Motor neuron (in vitro differentiated cells): ENCODE measurements at regions not wholly inside any gene's neighbourhood (a gene's known extent, or its start where the extent isn't known, plus 50 kb on each side); places are given as distances from the start of the nearest gene placed in this dataset.

Source experiments
- ATAC-seq, 8 experiments: fragments of 200-7000 bp; cut with Tn5 transposase; replicated peaks in 6 of 8; 2 replicates each; pipeline ENCODE4 v1.8.0; 2021; ENCODE audit warnings: mild to moderate bottlenecking in 8 of 8, moderate library complexity in 8 of 8
- H3K27ac ChIP-seq, 2 donors: fragments of 250-450 bp; sonication (Bioruptor Pico); 2 replicates each; pipeline ENCODE4 v1.9.0; 2021; ENCODE audit warnings: antibody characterized with exemption in 2 of 2, mild to moderate bottlenecking in 2 of 2, moderate library complexity in 1 of 2
- H3K4me1 ChIP-seq, 2 donors: fragments of 250-450 bp; sonication (Bioruptor Pico); replicated peaks in 1 of 2; 2 replicates each; pipeline ENCODE4 v1.6.1; 2021; ENCODE audit warnings: antibody characterized with exemption in 2 of 2, mild to moderate bottlenecking in 2 of 2, moderate library complexity in 1 of 2
- H3K4me3 ChIP-seq, 5 donors: fragments of 250-450 bp; sonication (Bioruptor Pico); 2 replicates each; pipeline ENCODE4 v1.9.0; 2021; ENCODE audit warnings: antibody characterized with exemption in 5 of 5, mild to moderate bottlenecking in 5 of 5, moderate library complexity in 4 of 5
- WGBS, 10 experiments: fragments of 450-650 bp; shearing (Covaris generic); methylation state at CpG; one replicate each; pipeline ENCODE4 v1.0.0; 2022; 5-methylcytosine and 5-hydroxymethylcytosine counted together
- in situ Hi-C, 9 experiments: fragments of 400-800 bp; cut with MboI; loops; one replicate each; pipeline ENCODE4 v1.15.0; 2021; ENCODE audit warnings: low sequenced_read_pairs in 9 of 9, low pct_unique_long_range_greater_than_20kb in 2 of 9; ENCODE audit not compliant: unreplicated experiment in 9 of 9

DNA sequence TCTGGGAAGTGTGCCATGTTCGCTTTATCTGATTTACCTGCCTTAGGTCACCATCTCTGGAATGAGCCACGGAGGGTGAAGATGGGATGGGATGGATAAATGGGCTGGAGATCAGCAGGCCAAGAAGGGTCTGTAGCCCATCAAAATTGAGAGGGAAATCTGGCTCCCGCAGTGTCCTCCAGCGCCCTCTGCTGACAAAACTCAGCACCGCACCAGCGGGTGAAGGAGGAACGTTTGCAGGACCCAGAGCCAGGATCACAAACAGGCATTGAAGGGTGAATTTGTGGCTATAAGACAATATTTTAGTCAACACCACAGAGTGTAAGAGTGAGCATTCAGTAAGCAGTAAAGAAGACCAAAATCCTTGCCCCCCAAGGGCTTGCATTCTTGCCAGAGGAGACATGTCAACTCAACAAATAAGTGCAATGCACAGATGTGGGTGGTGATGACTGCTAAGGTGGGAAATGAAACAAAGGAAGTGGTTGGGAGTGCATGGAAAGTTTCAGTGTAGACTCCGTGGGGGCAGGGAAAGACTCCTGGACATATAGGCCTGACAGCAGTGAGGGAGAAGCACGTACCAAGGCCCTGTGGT, 124.4 kb downstream of the TENT4A start:
- WGBS, 10 experiments: 6 to 100% (median 68%) methylated on average over 1 to 7 of the region's 9 CpGs; no CpG with 5 or more reads in 2 of the 10 experiments
- Histone ChIP-seq H3K4me3 (no peak overlapping the region), H3K27ac (no peak overlapping the region), H3K4me1 (peaks cover 4 to 26% of the 10 kb centered on the region in 2 donors)
- ATAC-seq: peak in 3 of 8 experiments; percentile 24 to 68 (median 49)
- in situ Hi-C loops: no loop called here

DNA sequence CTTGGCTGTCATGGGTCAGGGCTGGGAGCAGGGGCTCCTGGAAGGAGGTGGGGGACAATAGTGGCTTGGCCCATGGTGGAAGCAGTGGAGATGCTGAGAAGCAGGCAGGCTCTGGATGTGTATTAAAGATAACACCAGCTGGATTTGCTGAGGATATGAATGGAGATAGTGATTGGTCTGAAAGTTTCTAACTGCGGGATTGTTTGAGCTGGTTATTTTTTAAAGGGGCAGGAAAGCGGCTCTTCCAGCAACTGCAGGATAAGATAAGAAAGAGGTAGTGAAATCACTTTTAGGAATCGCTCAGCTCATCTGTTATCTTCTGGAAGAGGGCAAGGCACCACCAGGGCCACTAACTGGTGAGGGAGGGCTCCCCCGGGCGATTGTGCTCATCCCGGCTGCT, 125.5 kb downstream of the TENT4A start:
- 20 to 100% (median 85%) methylated on average over 1 to 6 of the region's 6 CpGs; no CpG with 5 or more reads in 3 of the 10 experiments for WGBS, 10 experiments
- in situ Hi-C loops: no loop called here
- no peak overlapping the region for H3K27ac ChIP-seq
- peaks cover 4 to 26% of the 10 kb centered on the region in 2 donors for H3K4me1 ChIP-seq
- H3K4me3 ChIP-seq: no peak overlapping the region
- ATAC-seq: peak in 1 of 8 experiments; percentile 14

DNA sequence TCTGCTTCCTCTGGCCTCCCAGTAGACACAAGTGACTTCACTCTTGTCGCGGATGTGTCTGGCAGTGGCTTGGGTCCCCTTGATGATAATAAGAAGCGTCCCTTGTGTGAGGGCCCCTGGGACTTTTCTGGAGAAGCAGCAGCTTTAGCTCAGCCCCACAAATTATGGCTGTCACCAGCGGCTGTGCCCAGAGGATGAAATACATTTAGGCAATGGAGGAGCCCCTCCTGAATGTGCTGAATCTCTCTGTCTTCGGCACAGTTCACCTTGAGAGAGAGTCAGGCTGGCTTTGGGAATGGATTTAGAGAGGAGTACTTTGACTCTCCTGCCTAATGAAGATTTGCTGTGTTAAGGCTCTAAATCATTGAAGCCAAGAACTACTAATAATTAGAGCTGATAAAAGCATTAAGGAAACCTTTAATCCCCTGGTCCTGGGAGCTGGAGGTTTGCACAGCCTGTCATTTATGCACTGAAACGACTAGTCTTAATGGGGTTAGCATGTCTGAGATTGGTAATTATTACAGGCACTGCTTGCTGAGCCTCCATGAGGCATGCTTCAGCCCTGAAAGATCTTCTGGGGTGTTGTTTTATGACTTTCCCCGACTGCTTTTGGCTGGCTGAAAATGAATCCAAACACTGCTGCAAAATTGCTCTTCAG, 127.0 kb downstream of the TENT4A start:
- in situ Hi-C loops: no loop called here
- Histone ChIP-seq H3K27ac (peak overlapping the region in 1 of 2 donors; percentile 16), H3K4me1 (peaks cover 4 to 26% of the 10 kb centered on the region in 2 donors), H3K4me3 (no peak overlapping the region)
- peak in 5 of 8 experiments; percentile 80 to 89 (median 82) for ATAC-seq
- WGBS, 10 experiments: 0 to 90% (median 47%) methylated on average over 2 to 7 of the region's 7 CpGs

DNA sequence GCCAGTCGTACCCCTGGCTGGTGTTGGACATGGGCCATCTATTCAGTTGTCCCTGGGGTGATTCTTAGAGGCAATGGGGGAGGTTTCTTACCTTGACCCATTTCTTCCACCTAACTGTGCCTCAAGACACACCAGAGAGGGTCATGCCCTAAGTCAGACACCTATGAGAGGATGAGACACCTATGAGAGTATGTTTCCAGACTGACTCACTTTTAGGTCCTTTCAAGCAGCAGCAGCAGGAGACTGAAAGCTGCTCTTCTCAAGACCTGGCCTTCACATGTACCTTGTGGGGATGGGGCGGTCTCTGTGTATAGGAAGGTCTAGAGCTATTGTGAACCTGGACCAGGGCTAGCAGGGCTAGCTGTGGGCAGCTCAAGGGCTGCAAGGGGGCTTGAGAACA, 130.1 kb downstream of the TENT4A start:
- Histone ChIP-seq H3K4me1 (peaks cover 13 to 31% of the 10 kb centered on the region in 2 donors), H3K27ac (no peak overlapping the region), H3K4me3 (no peak overlapping the region)
- no peak for ATAC-seq
- WGBS, 10 experiments: 0 to 100% (median 17%) methylated on average over 1 to 2 of the region's 2 CpGs; no CpG with 5 or more reads in 5 of the 10 experiments
- in situ Hi-C loops: no loop called here

DNA sequence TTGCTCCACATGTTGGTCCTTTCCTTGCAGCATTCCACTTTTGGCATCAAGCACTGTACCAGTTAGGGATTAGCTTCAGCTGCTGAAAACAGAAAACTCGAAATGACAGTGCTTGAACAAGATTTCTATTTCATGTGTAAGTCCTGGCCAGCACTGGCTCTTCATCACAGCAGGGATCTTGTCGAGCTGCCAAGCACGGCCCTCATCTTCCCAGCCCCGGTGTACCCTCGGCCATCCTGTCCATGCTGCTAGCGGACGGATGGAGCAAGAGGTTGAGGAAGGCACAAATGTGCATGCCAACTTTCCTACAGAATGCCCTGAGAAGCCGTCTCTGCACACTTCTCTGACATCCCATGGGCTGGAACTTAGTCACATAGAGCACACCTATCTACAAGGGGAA, 130.6 kb downstream of the TENT4A start:
- ATAC-seq: no peak
- no peak overlapping the region for H3K4me3 ChIP-seq
- in situ Hi-C loops: no loop called here
- peaks cover 17 to 34% of the 10 kb centered on the region in 2 donors for H3K4me1 ChIP-seq
- H3K27ac ChIP-seq: no peak overlapping the region
- 34 to 93% (median 74%) methylated on average over 1 to 8 of the region's 8 CpGs; no CpG with 5 or more reads in 4 of the 10 experiments for WGBS, 10 experiments

DNA sequence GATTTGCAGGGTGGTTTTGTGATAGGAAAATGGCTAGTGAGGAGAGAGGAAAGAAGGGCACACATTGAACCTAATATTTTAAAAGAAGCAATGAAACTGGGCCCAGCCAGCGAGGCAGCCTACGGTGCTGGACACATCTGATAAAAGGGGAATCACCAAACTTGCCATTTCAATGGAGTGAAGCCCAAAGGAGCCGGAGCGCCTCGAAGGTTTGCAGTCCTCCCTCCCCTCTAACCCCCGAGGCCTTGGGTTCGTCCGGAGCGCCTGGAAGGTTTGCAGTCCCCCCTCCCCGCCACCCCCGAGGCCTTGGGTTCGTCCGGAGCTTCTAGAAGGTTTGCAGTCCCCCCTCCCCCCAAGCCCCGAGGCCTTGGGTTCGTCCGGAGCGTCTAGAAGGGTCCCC, 132.6 kb downstream of the TENT4A start:
- H3K27ac ChIP-seq: no peak overlapping the region
- WGBS, 10 experiments: 20 to 100% (median 85%) methylated on average over 1 to 5 of the region's 17 CpGs; no CpG with 5 or more reads in 4 of the 10 experiments
- in situ Hi-C loops: no loop called here
- no peak for ATAC-seq
- no peak overlapping the region for H3K4me3 ChIP-seq
- peaks cover 26 to 31% of the 10 kb centered on the region in 2 donors for H3K4me1 ChIP-seq

DNA sequence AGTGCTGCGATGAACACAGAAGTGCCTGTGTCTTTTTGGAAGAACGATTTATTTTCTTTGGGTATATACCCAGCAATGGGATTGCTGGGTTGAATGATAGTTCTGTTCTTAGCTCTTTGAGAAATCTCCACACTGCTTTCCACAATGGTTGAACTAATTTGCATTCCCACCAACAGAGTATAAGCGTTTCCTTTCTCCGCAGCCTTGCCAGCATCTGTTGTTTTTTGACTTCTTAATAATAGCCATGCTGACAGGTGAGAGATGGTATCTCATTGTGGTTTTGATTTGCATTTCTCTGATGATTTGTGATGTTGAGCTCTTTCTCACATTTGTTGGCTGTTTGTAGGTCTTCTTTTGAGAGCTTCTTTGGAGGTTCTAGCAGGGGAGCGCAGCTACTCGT, 134.6 kb downstream of the TENT4A start:
- Histone ChIP-seq H3K4me3 (no peak overlapping the region), H3K27ac (peak overlapping the region in 1 of 2 donors; percentile 47), H3K4me1 (peaks cover 26 to 30% of the 10 kb centered on the region in 2 donors)
- in situ Hi-C loops: no loop called here
- no peak for ATAC-seq
- WGBS, 10 experiments: 41 to 100% (median 59%) methylated on average over 1 to 5 of the region's 6 CpGs; no CpG with 5 or more reads in 3 of the 10 experiments

DNA sequence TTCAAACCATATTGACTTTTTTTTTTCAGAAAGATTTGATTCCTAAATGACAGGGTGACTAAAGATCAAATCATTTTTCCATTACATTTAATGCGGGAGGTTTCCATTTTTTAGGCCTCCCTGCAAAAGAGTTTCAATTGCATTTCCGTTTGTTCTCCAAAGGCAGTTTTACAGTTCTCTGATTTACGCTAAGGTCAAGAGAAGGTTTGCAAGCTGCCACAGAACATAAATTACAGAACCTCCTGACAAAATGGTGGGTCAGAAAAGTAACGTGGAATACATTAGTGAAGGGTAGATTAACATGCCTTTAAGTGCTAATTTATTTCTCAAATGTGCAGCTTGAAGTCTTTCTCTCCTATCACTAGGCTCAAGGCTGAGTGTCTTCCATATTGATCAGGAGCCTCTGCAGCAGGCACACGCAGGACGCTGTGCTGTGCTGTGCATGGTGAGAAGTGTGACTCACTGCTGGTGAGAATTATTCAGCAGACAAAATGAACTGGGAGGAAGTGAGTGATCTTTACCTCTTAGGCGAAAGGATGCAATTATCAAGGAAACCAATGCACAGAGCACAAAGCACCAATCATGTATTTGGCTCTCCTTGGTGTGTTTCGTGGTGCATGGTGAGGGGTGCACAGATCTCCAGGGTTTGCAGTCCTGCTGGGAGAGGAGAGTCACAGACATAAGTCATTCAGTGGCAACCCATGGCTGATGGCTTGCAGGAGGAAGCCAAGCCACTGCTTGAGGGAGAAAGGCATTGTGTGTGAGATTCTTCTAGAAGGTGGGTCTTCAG, 136.3 kb downstream of the TENT4A start:
- in situ Hi-C loops: no loop called here
- no peak overlapping the region for H3K4me3 ChIP-seq
- ATAC-seq: peak in 7 of 8 experiments; percentile 92 to 99 (median 98)
- WGBS, 10 experiments: 25 to 63% (median 36%) methylated on average over 2 to 8 of the region's 8 CpGs
- H3K27ac ChIP-seq: peak overlapping the region; percentile 80 to 81
- peaks cover 26 to 30% of the 10 kb centered on the region in 2 donors for H3K4me1 ChIP-seq

DNA sequence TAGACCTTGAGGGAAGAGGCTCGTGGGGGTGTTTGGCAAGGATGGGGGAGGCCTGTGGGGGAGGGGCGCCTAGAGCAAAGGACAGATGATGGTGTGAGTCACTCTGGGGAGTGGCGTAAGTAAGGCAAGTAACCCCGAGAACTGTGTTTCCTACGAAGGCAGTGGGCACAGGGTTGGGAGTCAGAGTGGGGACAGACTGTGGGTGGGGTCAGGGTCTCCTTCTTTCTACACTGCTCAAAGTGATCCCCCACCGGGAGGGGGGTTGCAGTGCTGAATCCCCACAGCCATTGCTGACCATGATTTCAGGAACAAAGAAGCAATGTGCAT, 136.8 kb downstream of the TENT4A start:
- WGBS, 10 experiments: 60 to 100% (median 100%) methylated on average over 1 of the region's 6 CpGs; no CpG with 5 or more reads in 7 of the 10 experiments
- Histone ChIP-seq H3K4me1 (peaks cover 26 to 30% of the 10 kb centered on the region in 2 donors), H3K27ac (peak overlapping the region; percentile 80 to 81), H3K4me3 (no peak overlapping the region)
- peak in 6 of 8 experiments; percentile 28 to 70 (median 40) for ATAC-seq
- in situ Hi-C loops: no loop called here

DNA sequence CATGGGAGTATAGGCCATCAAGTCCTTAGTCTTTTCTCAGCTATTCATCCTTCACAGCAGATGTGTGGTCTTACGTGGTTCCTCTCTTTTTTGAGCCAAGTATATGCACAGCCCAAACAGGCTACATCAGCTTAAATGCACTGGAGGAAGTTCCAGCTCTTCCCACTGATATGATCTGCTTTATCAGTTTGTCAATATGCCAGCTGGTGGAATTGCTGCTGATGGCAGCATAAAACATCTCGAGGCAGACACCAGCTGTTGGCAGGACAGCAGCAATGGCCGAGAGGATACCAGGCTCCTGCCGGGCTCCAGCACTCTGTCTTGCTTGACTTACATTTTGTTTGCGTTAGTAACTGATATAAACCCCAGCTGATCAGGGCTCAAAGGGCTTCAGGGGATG, 143.4 kb downstream of the TENT4A start:
- H3K4me3 ChIP-seq: no peak overlapping the region
- H3K27ac ChIP-seq: no peak overlapping the region
- ATAC-seq: no peak
- 10 to 100% (median 66%) methylated on average over 1 to 5 of the region's 5 CpGs; no CpG with 5 or more reads in 4 of the 10 experiments for WGBS, 10 experiments
- in situ Hi-C loops: no loop called here
- peaks cover 4 to 14% of the 10 kb centered on the region in 2 donors for H3K4me1 ChIP-seq

DNA sequence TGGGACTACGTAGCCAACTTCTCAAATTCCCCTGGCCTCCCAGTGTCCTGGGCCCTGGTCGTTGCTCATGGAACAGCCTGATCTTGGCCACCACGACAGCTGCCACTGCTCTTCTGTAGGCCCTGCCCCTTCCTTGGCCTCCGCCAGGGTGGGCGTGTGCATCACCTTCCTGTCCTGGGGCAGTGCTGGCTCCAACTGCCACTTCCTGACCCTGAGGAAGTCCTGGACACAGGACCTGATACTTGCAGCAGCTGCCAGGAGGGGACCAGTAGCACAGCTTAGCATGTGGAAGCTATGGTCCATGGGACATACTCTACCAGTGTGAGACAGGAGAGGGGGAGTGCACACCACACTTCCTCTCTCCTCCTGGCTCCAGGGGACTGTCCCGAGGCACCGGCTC, 145.2 kb downstream of the TENT4A start:
- H3K27ac ChIP-seq: no peak overlapping the region
- in situ Hi-C loops: no loop called here
- no peak for ATAC-seq
- no peak overlapping the region for H3K4me3 ChIP-seq
- H3K4me1 ChIP-seq: peaks cover 4 to 14% of the 10 kb centered on the region in 2 donors
- WGBS, 10 experiments: 0 to 100% (median 85%) methylated on average over 1 to 4 of the region's 7 CpGs; no CpG with 5 or more reads in 3 of the 10 experiments

DNA sequence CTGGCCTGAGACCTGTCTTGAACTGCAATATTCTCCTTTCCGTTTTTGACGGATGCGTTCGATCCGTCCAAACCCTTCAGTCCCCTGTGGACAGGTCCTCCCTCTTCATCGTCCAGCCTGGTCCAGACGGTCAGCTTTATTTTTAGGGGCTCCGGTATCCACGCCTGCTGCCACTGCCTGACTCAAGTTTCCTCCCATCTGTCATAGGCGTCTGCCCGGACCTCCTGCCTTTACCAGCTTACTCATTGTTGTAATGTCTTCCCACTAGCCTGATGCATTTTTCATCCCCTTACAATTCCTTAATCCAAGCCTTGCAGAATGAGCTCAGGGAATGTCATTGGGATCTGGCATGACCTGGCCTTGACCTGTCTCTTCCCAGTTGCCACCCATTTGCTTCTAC, 145.8 kb downstream of the TENT4A start:
- H3K27ac ChIP-seq: no peak overlapping the region
- 47 to 100% (median 89%) methylated on average over 1 to 10 of the region's 11 CpGs; no CpG with 5 or more reads in 3 of the 10 experiments for WGBS, 10 experiments

More for the DNA sequence above, 145.8 kb downstream of the TENT4A start:
- H3K4me1 ChIP-seq: peaks cover 4 to 14% of the 10 kb centered on the region in 2 donors
- in situ Hi-C loops: no loop called here
- ATAC-seq: no peak
- H3K4me3 ChIP-seq: no peak overlapping the region
